ENCODE measurements at regions not wholly inside any gene's neighbourhood (a gene's known extent, or its start where the extent isn't known, plus 50 kb on each side); places are given as distances from the start of the nearest gene placed in this dataset.

GRCh38 chr4:130573742-130574141, 1477.8 kb downstream of the C4orf33 start:
- no peak for DNase-seq (ENCODE audit: low spot score)

GRCh38 chr4:130574215-130574614, 1478.3 kb downstream of the C4orf33 start:
- DNase-seq (ENCODE audit: low spot score), result no peak

GRCh38 chr4:130576218-130576617, 1480.3 kb downstream of the C4orf33 start:
- no peak for DNase-seq (ENCODE audit: low spot score)

- no peak for DNase-seq (ENCODE audit: low spot score)
Observed at GRCh38 chr4:130591091-130591490, 1495.1 kb downstream of the C4orf33 start.

GRCh38 chr4:130600706-130601105, 1504.8 kb downstream of the C4orf33 start:
- no peak for DNase-seq (ENCODE audit: low spot score)

GRCh38 chr4:130603043-130603442, 1507.1 kb downstream of the C4orf33 start:
- DNase-seq (ENCODE audit: low spot score), result no peak

DNA sequence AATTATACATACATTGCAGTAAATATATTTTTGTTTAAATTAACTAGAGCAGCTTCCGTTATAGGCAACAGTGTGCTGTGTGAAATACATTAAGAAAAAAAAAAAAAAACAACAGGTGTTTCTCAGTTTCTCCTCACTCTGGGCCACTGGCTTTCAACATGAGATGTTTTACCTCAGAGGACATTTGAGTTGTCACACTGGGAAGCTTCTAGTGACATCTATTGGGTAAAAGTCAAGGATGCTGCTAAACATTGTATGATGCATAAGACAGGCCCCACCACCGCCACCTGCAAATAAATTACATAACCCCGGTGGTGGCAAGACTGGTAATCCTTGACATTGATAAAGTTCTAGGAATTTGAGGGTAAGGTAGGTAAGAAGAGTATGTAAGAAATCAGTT, 1512.2 kb downstream of the C4orf33 start:
- no peak for DNase-seq (ENCODE audit: low spot score)

DNA sequence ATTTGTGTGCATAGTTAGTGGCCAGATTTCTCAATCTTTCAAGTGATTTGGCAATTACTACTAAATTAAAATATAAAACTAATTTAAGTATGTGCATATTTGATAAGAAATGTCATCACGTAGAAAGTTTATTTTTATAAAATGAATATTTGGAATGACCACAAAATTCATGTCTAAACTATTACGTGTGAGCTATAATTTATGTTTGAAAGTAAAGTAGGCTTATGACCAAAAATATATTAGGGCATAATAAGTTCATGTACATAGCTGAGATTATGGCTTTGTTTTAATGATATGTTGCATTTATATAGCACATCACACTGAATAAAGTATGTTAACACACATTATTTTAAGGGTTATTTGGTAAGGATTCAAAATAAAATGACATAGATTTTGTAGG, 1532.6 kb downstream of the C4orf33 start:
- DNase-seq (ENCODE audit: low spot score), result no peak

GRCh38 chr4:130632731-130633604, 1537.0 kb downstream of the C4orf33 start:
- no peak for DNase-seq (ENCODE audit: low spot score)

DNA sequence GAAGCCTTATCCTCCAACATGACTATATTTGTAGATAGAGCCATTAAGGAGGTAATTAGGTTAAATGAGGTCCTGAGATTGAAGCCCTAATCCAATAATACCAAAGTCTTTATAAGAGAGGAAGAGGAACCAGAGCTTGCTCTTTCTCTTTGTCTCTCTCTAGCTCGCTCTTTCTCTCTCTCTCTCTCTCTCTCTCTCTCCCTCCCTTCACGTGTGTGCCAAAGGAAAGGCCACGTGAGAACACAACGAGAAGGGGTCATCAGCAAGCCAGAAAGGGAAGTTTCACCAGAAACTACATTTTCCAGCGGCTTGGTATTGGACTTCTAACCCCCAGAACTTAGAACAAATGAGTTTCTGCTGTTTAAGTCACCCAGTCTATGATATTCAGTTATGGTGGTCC, 1540.5 kb downstream of the C4orf33 start:
- no peak for DNase-seq (ENCODE audit: low spot score)

DNA sequence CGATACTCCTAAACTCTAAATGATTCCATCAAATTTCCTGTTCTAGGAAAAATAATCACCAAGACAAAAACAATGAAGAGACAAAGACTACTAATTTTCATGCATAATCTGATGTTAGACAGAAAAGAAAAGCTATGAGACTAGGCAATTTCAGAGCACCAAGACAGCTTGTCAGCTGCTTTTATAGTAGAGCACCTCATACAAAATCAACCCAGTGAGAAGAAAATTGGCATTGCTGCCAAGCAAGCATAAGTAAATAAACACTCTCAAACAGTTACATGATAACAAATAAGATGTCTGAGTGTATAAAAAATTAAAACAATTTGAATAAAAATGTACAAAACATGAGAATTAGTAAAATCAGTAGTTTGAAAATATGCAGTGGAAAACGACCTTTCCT, 1544.6 kb downstream of the C4orf33 start:
- no peak for DNase-seq (ENCODE audit: low spot score)

GRCh38 chr4:130646886-130647285, 1550.9 kb downstream of the C4orf33 start:
- no peak for DNase-seq (ENCODE audit: low spot score)

DNA sequence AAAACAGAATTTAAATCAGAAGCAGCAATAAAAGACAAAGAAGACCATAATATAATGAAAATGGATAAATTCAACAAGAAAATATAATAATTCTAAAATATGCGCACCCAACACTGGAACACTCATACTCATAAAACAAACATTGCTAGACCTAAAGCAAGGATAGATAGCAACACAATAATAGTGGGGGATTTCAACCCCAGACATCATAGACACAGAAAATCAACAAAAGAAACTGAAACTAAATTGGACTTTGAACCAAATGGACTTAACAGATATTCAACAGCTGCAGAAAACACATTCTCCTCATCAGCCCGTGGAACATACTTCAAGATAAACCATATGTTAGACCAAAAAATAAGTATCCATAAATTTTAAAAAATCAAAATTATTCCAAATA, 1552.6 kb downstream of the C4orf33 start:
- no peak for DNase-seq (ENCODE audit: low spot score)

GRCh38 chr4:130653842-130654241, 1557.9 kb downstream of the C4orf33 start:
- no peak for DNase-seq (ENCODE audit: low spot score)

- DNase-seq (ENCODE audit: low spot score), result no peak
Observed at GRCh38 chr4:130659320-130659719, 1563.4 kb downstream of the C4orf33 start.

- no peak for DNase-seq (ENCODE audit: low spot score)
Observed at GRCh38 chr4:130668859-130669258, 1572.9 kb downstream of the C4orf33 start.

DNA sequence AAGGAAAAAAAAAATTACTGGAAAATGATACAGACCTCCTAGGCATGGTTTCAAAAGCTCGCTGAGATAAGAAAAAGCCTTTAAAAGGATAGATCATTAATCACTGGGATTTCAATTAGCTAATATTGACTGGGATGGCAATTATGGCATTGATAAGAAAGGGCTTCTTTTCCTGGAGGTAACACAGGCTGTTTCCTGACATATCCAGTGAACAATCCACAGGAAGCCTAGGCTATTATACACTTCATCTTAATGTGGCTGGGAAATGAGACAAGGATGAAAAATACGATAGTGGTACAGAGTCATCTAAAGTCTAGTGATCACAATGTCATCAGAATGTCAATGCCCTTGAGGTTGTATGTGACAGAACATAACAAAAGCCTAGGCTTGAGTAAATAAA, 1579.3 kb downstream of the C4orf33 start:
- DNase-seq (ENCODE audit: low spot score), result no peak

- DNase-seq (ENCODE audit: low spot score), result no peak
Observed at GRCh38 chr4:130689181-130689580, 1593.2 kb downstream of the C4orf33 start.

- no peak for DNase-seq (ENCODE audit: low spot score)
Observed at GRCh38 chr4:130698251-130698650, 1602.3 kb downstream of the C4orf33 start.

- no peak for DNase-seq (ENCODE audit: low spot score)
Observed at GRCh38 chr4:130699004-130699403, 1603.1 kb downstream of the C4orf33 start.

GRCh38 chr4:130703211-130703935, 1607.4 kb downstream of the C4orf33 start:
- no peak for DNase-seq (ENCODE audit: low spot score)

- no peak for DNase-seq (ENCODE audit: low spot score)
Observed at GRCh38 chr4:130705023-130705422, 1609.1 kb downstream of the C4orf33 start.

- DNase-seq (ENCODE audit: low spot score), result no peak
Observed at GRCh38 chr4:130712038-130712437, 1616.1 kb downstream of the C4orf33 start.

Measured in mesenteric fat pad (tissue), 1 donor.